ENCODE measurements at regions not wholly inside any gene's neighbourhood (a gene's known extent, or its start where the extent isn't known, plus 50 kb on each side); places are given as distances from the start of the nearest gene placed in this dataset.

GRCh38 chr1:83100133-83100532 is 898.8 kb downstream of the TTLL7 start:
- TF ChIP-seq CTCF (IDR thresholded peaks at IDR 0.05) (no peak), POLR2A (IDR thresholded peaks at IDR 0.05) (no peak)

All from right lobe of liver (tissue), 4 donors.